CD4-positive, alpha-beta T cell treated with Interleukin-12 subunit alpha and Interleukin-12 subunit beta, for 1 hour (primary cell): ENCODE measurements at regions not wholly inside any gene's neighbourhood (a gene's known extent, or its start where the extent isn't known, plus 50 kb on each side); places are given as distances from the start of the nearest gene placed in this dataset.
"Not testable (repeated sequence)": the region's sequence is repeated elsewhere in the genome, so short reads cannot be mapped to it uniquely, and the experiment has no call there.

Source experiments
- DNase-seq: peaks from one replicate; pipeline ENCODE4 v3.0.0-alpha.2; 2020

DNA sequence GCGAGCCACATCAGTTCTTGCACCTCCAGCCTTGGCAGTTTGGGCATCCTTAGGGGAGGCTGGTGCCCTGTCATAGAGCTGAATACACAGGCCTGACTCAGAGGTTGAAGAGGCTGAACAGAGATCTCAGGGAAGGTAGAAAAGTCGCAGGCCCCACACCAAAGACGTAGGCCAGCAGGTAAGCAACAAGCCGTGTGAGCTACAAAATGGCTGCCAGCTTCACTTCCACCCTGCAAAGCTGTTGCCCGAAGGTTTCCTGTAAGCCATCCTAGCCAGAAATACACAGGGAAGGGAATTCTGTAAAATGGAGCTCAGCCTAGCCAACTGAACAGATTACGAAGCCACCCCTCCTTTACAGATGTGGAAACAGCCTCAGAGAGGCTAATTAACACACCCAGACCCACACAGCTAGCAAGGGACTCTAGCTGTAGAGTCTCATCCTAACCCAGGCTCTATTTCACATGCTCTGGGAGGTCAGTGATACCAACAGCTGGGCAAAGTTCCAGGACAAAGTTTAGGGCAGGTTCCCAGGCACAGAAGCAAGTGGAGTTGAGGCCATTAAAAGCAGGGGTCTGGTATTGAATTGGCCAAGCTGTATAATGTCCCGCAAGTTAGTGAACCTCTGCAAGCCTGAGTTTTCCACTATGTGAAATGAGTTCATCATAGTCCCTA is 66.3 kb upstream of the RASGRF1 start:
- no peak for DNase-seq

DNA sequence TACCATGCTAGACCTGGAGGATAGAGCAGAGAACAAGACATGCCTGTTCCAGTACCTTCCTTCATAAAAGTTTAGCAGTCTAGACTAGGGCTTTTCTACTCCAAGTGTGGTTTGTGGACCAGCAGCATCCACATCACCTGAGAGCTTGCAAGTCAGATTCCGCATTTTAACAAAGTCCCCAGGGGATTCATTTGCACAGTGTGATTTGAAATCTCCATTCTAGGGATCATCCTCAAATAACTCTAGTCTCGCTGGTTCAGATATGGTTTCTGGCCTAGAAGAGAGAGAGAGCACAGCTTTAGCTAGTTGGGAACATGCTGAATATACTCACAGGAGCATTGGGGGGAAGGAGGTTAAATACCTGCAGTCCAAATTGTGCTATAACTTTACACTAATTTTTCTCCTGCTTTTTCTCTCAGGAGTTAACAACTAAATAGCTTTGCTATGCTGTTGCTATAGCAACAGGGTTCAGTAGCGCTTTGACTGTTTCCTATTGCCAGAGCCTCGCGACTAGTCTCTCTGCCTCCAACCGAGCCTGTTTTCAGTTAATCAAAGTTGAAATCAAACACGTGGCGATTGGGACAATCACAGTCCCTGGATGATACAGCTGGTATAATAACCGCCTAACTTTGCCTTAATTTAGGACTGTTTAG is 64.0 kb upstream of the RASGRF1 start:
- DNase-seq: no peak

DNA sequence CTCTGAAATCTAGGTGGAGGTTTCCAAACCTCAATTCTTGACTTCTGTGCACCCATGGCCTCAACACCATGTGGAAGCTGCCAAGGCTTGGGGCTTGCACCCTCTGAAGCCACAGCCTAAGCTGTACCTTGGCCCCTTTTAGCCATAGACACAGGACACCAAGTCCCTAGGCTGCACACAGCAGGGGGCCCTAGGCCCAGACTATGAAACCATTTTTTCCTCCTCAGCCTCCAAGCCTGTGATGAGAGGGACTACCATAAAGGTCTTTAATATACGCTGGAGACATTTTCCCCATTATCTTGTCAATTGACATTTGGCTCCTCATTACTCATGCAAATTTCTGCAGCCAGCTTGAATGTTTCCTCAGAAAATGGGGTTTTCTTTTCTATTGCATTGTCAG is 53.7 kb upstream of the RASGRF1 start:
- DNase-seq: not testable (repeated sequence)

DNA sequence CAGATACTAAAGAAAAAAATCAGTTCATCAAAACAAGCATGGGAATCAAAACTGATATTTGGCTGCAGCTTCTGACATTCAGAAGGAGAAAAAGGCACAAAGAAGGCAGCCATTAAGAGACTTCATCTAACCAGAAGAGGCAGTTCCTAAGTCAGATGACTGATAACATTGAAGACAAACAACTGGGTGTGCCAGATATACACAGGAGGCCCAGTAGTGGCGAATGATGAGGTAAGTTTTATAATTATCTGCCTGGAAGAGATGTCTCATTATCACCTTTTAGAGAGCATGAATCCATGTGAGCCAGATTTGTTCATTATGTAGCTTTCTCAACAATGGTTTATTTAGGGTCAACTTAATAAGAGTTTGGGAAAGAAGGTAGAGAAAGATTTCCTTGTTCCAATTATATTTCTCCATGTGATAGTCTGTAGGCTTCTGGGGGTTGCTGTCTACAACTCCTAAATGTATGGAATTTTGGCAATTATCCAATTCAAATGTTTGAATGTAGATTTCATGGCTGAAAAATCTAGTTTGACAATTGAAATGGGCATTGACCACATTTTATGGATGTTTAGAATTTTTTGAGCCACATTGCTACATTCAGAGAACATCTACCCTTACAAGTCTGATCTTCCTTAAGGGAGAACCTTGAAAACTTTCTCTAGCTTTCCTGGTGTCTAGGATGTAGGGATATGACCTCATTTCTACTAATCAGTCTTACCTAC is 50.4 kb upstream of the RASGRF1 start:
- no peak for DNase-seq
